ES-I3 (cell line): ENCODE measurements at regions not wholly inside any gene's neighbourhood (a gene's known extent, or its start where the extent isn't known, plus 50 kb on each side); places are given as distances from the start of the nearest gene placed in this dataset.
"Not testable (repeated sequence)": the region's sequence is repeated elsewhere in the genome, so short reads cannot be mapped to it uniquely, and the experiment has no call there.

ENCODE experiments used
- H3K36me3 ChIP-seq: 2 replicates; pipeline ENCODE4 v1.6.1; 2013; ENCODE audit warnings: mild to moderate bottlenecking, low read length, control low read depth, moderate library complexity; ENCODE audit not compliant: insufficient read depth
- H3K4me1 ChIP-seq: 2 replicates; pipeline ENCODE4 v1.6.1; 2013; ENCODE audit warnings: mild to moderate bottlenecking, control low read depth, low read length; ENCODE audit not compliant: insufficient read depth
- H3K9ac ChIP-seq: 2 replicates; pipeline ENCODE4 v1.6.1; 2013; ENCODE audit warnings: low read depth, mild to moderate bottlenecking, low read length, moderate library complexity
- H3K9me3 ChIP-seq: 2 replicates; pipeline ENCODE4 v1.6.1; 2013; ENCODE audit warnings: mild to moderate bottlenecking, low read length, moderate library complexity; ENCODE audit not compliant: control insufficient read depth, insufficient read depth

GRCh38 chr14:27315947-27316346 is 718.1 kb upstream of the NOVA1 start:
- no peaks in the 10 kb centered on the region; the same call in 1 of the 2 replicates for H3K36me3 ChIP-seq
- H3K9me3 ChIP-seq: no peaks in the 10 kb centered on the region
- H3K9ac ChIP-seq: no peak overlapping the region
- H3K4me1 ChIP-seq: no peaks in the 10 kb centered on the region

DNA sequence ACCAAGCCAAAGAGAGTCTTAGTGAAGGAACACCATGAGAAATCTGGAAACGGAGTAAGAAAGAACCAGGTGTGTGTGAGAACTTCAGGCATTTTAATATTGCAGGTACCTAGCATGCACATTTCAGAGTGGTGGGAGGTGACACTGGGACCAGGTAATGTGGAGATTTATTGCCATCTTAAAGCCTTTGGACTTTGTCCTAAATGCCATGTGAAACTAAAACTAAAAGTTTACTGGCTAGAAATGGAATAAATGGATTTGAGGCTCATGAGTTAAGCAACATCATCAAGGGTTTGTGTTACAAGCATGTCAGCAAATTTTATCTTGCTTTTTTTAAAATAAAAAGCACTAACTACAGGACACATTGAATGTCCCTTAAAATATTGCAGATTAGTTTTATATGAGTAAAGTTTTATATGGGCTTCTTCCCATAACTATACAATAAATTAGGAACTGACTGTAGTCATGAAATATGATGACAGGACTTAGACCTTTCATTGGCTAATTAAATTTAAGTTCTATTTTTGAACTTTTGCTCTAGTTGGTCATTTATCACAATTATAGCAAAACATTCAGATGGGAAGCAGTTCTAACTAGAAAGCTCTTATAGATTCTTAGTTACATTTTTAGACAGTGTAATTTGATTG is 721.1 kb upstream of the NOVA1 start:
- Histone ChIP-seq H3K36me3 (no peaks in the 10 kb centered on the region), H3K9ac (no peak overlapping the region), H3K9me3 (peaks cover 3% of the 10 kb centered on the region; the same call in 1 of the 2 replicates), H3K4me1 (no peaks in the 10 kb centered on the region)

GRCh38 chr14:27320261-27320660 is 722.4 kb upstream of the NOVA1 start:
- H3K36me3 ChIP-seq: no peaks in the 10 kb centered on the region
- no peaks in the 10 kb centered on the region for H3K4me1 ChIP-seq
- H3K9ac ChIP-seq: no peak overlapping the region
- H3K9me3 ChIP-seq: peaks cover 11% of the 10 kb centered on the region

DNA sequence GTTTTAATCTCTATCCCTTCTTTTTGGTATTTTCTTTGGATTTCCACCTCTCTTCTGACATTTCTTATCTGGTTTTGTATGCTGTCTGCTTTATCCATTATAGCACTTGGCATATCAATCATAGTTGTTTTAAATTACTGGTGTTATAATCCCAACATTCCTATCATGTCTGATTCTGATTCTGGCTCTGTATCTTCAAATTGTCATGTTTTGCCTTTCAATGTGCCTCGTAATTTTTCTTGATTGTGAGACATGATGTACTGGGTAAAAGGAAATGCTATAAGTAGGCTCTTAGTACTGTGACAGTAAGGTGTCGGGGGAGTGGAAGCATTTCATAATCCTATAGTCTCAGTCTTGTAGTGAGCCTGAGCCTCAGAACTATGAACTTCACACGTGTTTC is 729.3 kb upstream of the NOVA1 start:
- Histone ChIP-seq H3K9me3 (peaks cover 11% of the 10 kb centered on the region), H3K36me3 (no peaks in the 10 kb centered on the region), H3K9ac (no peak overlapping the region), H3K4me1 (no peaks in the 10 kb centered on the region)

GRCh38 chr14:27338012-27338411 is 740.2 kb upstream of the NOVA1 start:
- Histone ChIP-seq H3K9me3 (no peaks in the 10 kb centered on the region), H3K9ac (no peak overlapping the region), H3K4me1 (no peaks in the 10 kb centered on the region; the same call in 1 of the 2 replicates), H3K36me3 (no peaks in the 10 kb centered on the region)

DNA sequence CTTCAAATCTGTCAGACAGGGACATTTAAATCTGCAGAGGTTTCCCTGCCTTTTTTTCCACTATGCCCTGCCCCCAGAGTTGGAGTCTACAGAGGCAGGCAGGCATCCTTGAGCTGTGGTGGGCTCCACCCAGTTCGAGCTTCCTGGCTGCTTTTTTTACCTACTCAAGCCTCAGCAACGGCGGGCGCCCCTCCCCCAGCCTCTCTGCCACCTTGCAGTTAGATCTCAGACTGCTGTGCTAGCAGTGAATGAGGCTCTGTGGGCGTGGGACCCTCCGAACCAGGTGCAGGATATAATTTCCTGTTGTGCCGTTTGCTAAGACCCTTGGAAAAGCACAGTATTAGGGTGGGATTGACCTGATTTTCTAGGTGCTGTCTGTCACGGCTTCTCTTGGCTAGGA is 765.2 kb upstream of the NOVA1 start:
- H3K36me3 ChIP-seq, H3K9ac ChIP-seq, H3K9me3 ChIP-seq, H3K4me1 ChIP-seq: not testable (repeated sequence)

GRCh38 chr14:27366596-27366995 is 768.8 kb upstream of the NOVA1 start:
- Histone ChIP-seq H3K9me3 (no peaks in the 10 kb centered on the region), H3K36me3 (no peaks in the 10 kb centered on the region), H3K4me1 (no peaks in the 10 kb centered on the region)

DNA sequence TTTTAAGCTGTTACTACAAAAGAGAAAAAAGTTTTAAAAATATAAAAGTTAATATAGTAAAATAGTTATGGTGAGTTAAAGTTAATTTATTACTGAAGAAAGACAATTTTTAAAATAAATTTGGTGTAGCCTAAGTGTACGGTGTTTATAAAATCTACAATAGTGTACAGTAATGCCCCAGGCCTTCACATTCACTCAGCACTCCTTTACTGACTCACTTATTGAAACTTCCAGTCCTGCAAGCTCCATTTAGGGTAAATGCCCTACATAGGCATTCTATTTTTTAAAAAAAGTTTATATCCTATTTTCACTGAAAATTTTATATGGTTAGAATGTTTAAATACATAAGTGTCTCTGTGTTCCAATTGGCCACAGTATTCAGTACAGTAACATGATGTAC is 769.5 kb upstream of the NOVA1 start:
- Histone ChIP-seq H3K36me3 (no peaks in the 10 kb centered on the region), H3K9me3 (no peaks in the 10 kb centered on the region), H3K4me1 (no peaks in the 10 kb centered on the region), H3K9ac (no peak overlapping the region)

More at GRCh38 chr14:27366596-27366995, 768.8 kb upstream of the NOVA1 start:
- H3K9ac ChIP-seq: no peak overlapping the region

DNA sequence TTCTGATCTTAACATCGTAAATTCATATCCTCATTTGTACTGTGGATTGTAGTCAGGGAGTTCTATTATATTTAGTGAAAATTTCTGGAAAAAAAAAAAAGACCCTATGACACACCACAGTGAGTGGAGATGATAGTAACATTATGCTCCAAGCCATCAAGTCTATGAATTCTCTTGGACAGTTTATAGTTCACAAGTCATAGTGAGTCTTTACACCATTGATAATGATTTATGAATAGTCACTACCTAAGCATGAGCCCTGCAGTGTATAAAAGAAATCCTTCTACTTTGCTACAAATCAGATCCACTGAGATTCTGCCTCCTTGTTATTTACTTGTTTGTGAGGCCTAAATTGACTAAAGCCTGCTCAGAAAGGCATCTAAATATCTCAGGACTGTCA is 772.2 kb upstream of the NOVA1 start:
- no peak overlapping the region for H3K9ac ChIP-seq
- H3K9me3 ChIP-seq: no peaks in the 10 kb centered on the region
- H3K4me1 ChIP-seq: no peaks in the 10 kb centered on the region
- H3K36me3 ChIP-seq: no peaks in the 10 kb centered on the region

DNA sequence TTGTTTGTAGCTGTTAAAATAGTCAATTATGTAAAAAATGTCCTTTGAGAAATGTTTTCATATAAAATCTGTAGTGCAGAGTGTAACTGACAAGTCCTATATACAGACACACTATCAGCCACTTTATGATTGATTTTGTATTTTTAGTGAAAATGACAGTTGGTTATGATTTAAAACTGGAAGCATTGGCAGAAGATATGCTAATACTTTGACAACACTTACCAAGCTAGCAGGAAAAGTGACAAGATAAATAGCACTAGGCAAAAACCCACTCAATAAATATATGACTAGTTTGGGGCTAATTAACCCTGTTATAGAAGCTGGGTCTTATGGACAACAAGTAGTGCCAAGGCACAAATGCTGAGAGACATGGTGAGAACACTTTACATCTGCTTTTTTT is 772.9 kb upstream of the NOVA1 start:
- Histone ChIP-seq H3K9me3 (no peaks in the 10 kb centered on the region), H3K4me1 (no peaks in the 10 kb centered on the region), H3K9ac (no peak overlapping the region), H3K36me3 (no peaks in the 10 kb centered on the region)

GRCh38 chr14:27371209-27371608 is 773.4 kb upstream of the NOVA1 start:
- Histone ChIP-seq H3K36me3 (no peaks in the 10 kb centered on the region), H3K9me3 (no peaks in the 10 kb centered on the region), H3K9ac (no peak overlapping the region), H3K4me1 (no peaks in the 10 kb centered on the region)

DNA sequence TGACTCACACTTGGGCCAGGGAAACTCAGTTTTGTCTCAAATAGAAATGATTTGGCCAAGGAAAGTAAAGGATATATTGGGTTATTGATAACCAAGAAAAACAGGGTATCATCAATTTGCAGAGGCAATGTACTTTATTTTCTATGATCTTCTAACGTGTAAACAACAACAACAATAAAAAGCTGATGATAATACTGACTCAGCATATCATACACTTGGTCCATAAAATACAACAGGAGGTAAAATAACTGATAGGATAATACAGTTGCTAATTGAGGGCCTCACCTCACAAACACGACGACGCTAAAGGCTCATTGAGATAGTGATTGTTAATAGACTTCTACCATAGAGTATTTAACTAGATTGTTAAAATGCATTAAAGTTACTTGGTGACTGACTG is 774.0 kb upstream of the NOVA1 start:
- Histone ChIP-seq H3K9me3 (no peaks in the 10 kb centered on the region), H3K9ac (no peak overlapping the region), H3K4me1 (no peaks in the 10 kb centered on the region), H3K36me3 (no peaks in the 10 kb centered on the region)

DNA sequence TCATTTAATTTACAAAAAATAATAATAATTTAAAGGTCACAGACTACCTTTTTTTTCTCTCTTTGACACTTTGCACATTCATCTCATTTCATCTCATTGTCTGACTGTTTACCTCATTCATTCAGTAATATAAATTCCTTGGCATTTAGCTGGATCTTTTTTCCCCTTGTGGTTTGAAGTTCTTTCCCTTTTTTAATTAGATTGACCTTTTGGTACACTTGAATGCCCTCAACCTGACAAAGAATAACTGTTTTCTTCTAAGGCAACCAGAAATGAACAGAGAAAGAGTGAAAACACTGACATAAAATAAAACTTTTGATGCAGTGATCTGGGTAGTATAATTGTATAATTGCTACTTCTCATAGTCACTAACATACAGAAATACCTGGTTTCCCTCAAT is 774.9 kb upstream of the NOVA1 start:
- Histone ChIP-seq H3K4me1 (no peaks in the 10 kb centered on the region), H3K9ac (no peak overlapping the region), H3K36me3 (no peaks in the 10 kb centered on the region), H3K9me3 (no peaks in the 10 kb centered on the region)

- Histone ChIP-seq H3K4me1 (no peaks in the 10 kb centered on the region), H3K9me3 (no peaks in the 10 kb centered on the region), H3K36me3 (no peaks in the 10 kb centered on the region), H3K9ac (no peak overlapping the region)
Observed at GRCh38 chr14:27384124-27384523, 786.3 kb upstream of the NOVA1 start.

DNA sequence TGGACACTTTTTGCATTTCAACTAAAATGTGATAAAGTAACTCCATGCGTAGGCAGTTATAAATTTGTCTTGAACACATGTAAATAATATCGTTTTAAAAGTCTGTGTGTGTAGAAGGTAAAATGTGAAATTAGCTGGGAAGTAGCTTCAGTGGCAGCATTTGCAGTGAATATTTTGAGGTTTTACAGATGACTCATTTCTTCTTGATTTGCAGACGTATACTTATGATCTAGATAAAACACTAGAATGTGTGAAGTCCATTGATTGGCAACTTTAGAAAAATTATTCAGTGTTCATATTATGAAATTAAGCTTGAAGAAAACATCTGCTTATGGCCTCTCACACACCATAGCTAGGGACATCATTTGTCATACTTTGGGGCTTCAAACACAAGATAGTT is 788.6 kb upstream of the NOVA1 start:
- no peaks in the 10 kb centered on the region for H3K9me3 ChIP-seq
- H3K36me3 ChIP-seq: no peaks in the 10 kb centered on the region
- no peak overlapping the region for H3K9ac ChIP-seq
- H3K4me1 ChIP-seq: no peaks in the 10 kb centered on the region

DNA sequence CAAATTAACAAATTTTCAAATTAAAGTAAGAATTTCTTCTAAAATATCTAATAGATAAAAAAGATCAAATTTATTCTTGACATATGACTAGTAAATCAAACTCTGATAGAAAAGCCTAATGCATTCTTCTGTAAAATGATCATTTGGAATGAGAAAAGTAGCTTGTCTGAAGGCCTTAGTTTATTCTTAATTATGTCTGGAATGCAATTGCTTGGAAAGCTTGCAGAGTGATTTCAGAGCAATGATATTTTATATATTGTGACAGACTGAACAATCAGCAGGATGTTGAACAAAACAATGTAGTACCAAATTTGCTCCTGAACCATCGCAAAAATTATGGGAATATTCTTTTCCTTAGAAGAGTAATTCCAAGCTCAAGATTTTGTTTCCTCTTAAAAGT is 789.6 kb upstream of the NOVA1 start:
- Histone ChIP-seq H3K9me3 (no peaks in the 10 kb centered on the region), H3K4me1 (peaks cover 9% of the 10 kb centered on the region), H3K36me3 (no peaks in the 10 kb centered on the region), H3K9ac (no peak overlapping the region)
